Natural killer cell (primary cell): ENCODE measurements at regions not wholly inside any gene's neighbourhood (a gene's known extent, or its start where the extent isn't known, plus 50 kb on each side); places are given as distances from the start of the nearest gene placed in this dataset.

ENCODE experiments used
- ATAC-seq, 3 donors: fragments of 150-1000 bp in 2 of 3; fragments of 200-7000 bp in 1 of 3; cut with Tn5 transposase; 1 replicate in 1 of 3; 2 replicates in 2 of 3; pipeline ENCODE4 v1.10.0; 2021; ENCODE audit warnings: mild to moderate bottlenecking in 2 of 3, moderate library complexity in 2 of 3
- DNase-seq, 2 donors: peaks; one replicate each; pipeline versions ENCODE4 v3.0.0 to v3.0.0-alpha.2; 2013 to 2021; ENCODE audit warnings: mixed read lengths in 1 of 2
- H3K27ac ChIP-seq: one replicate; pipeline ENCODE4 v1.5.1; 2013; ENCODE audit warnings: mild to moderate bottlenecking, low read length
- H3K27me3 ChIP-seq: one replicate; pipeline ENCODE4 v1.6.1; 2013; ENCODE audit warnings: low read length; ENCODE audit not compliant: control insufficient read depth, insufficient read depth
- H3K36me3 ChIP-seq: one replicate; pipeline ENCODE4 v1.6.1; 2013; ENCODE audit warnings: low read length; ENCODE audit not compliant: control insufficient read depth, insufficient read depth
- H3K4me1 ChIP-seq: one replicate; pipeline ENCODE4 v1.6.1; 2013; ENCODE audit warnings: low read length; ENCODE audit not compliant: control insufficient read depth, insufficient read depth
- H3K4me3 ChIP-seq: one replicate; pipeline ENCODE4 v1.5.1; 2013; ENCODE audit warnings: low read length
- H3K9me3 ChIP-seq: one replicate; pipeline ENCODE4 v1.6.1; 2013; ENCODE audit warnings: low read length; ENCODE audit not compliant: control insufficient read depth, insufficient read depth
- H3K27ac Mint-ChIP-seq, 2 donors: one replicate each; pipeline ENCODE4 v1.8.0; 2022; ENCODE audit warnings: mild to moderate bottlenecking in 2 of 2, mixed read lengths in 2 of 2, moderate library complexity in 1 of 2
- H3K27me3 Mint-ChIP-seq, 2 donors: one replicate each; pipeline ENCODE4 v1.8.0; 2022; ENCODE audit warnings: low read depth in 2 of 2, mixed read lengths in 2 of 2
- H3K36me3 Mint-ChIP-seq: one replicate; pipeline ENCODE4 v1.8.0; 2022; ENCODE audit warnings: mixed read lengths
- H3K4me1 Mint-ChIP-seq, 2 donors: one replicate each; pipeline ENCODE4 v1.8.0; 2022; ENCODE audit warnings: mixed read lengths in 2 of 2
- H3K4me3 Mint-ChIP-seq: one replicate; pipeline ENCODE4 v1.8.0; 2022; ENCODE audit warnings: mild to moderate bottlenecking, moderate library complexity, mixed read lengths
- H3K9me3 Mint-ChIP-seq, 2 donors: one replicate each; pipeline ENCODE4 v1.8.0; 2022; ENCODE audit warnings: mixed read lengths in 2 of 2
- CTCF ChIP-seq: fragments of 200-600 bp; IDR thresholded peaks from one replicate; pipeline ENCODE4 v1.8.0; 2022; ENCODE audit warnings: antibody characterized with exemption
- WGBS: methylation state at CpG from one replicate; pipeline ENCODE4 v1.1.7; 2013; ENCODE audit warnings: missing lambda C conversion rate; ENCODE audit not compliant: insufficient coverage; 5-methylcytosine and 5-hydroxymethylcytosine counted together
- intact Hi-C: fragments of 100-400 bp; cut with micrococcal nuclease; formaldehyde crosslinking; loops from one replicate; pipeline ENCODE4 v1.14.2; 2022

DNA sequence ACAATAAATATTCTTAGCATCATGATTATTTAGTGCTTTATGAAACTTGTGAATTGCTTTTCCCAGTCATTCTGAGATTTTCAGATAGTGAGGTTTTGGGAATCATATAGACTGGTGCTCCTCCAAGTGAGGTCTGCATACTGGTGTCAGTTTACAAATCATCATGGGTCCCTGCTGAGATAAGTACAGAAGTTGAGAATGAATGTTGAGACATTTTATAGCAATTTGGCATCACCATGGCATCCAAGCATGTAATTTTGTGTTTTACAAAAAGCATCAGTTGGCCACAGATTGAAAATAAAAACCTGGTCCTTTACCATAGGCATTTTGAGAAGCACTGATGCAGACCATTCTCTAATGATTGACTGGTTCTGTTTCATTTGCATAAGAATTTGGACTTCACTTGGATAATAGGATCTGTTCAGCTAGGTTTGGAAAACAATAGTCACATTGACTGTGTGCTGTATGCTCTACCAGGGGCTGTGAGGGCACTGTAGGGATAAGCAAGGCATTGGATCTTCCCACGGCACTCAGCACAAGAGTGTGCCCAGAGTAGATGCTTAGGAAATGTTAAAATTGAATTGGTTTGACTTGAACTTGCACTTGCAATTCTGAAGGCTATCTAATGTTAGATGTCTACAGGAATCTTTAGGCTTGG lies 79.0 kb upstream of the JUN start:
- no peaks in the 10 kb centered on the region for H3K9me3 ChIP-seq
- H3K4me1 Mint-ChIP-seq: peaks cover 40 to 49% of the 10 kb centered on the region in 2 donors
- TF ChIP-seq CTCF: no peak
- H3K27me3 ChIP-seq: no peaks in the 10 kb centered on the region
- no peak overlapping the region for H3K4me3 ChIP-seq
- no peaks in the 10 kb centered on the region for H3K9me3 Mint-ChIP-seq
- H3K27ac ChIP-seq: no peak overlapping the region
- no peaks in the 10 kb centered on the region for H3K27me3 Mint-ChIP-seq
- 100% methylated on average over 1 of the region's 1 CpG for WGBS
- no peaks in the 10 kb centered on the region for H3K36me3 Mint-ChIP-seq
- intact Hi-C loops: loop anchor here (5.0 kb wide), 1 partner anchor 46 kb away; no protein-coding TSS in a partner anchor
- H3K27ac Mint-ChIP-seq: no peak overlapping the region
- ATAC-seq (no peak), DNase-seq (no peak)
- H3K4me1 ChIP-seq: peaks cover 30% of the 10 kb centered on the region
- no peak overlapping the region for H3K4me3 Mint-ChIP-seq
- no peaks in the 10 kb centered on the region for H3K36me3 ChIP-seq

- H3K9me3 ChIP-seq: no peaks in the 10 kb centered on the region
- no peak for TF ChIP-seq CTCF
- H3K36me3 Mint-ChIP-seq: no peaks in the 10 kb centered on the region
These were observed 80.8 kb upstream of the JUN start for GRCh38 chr1:58864654-58865053.

GRCh38 chr1:58866578-58866977 lies 82.7 kb upstream of the JUN start:
- 92% methylated on average over 1 of the region's 2 CpGs for WGBS
- intact Hi-C loops: no loop called here
- TF ChIP-seq CTCF: no peak
- no peak overlapping the region for H3K27ac Mint-ChIP-seq
- Histone ChIP-seq H3K27ac (no peak overlapping the region), H3K4me1 (peaks cover 8% of the 10 kb centered on the region), H3K4me3 (no peak overlapping the region), H3K9me3 (no peaks in the 10 kb centered on the region), H3K36me3 (no peaks in the 10 kb centered on the region), H3K27me3 (no peaks in the 10 kb centered on the region)
- H3K27me3 Mint-ChIP-seq: no peaks in the 10 kb centered on the region
- H3K4me3 Mint-ChIP-seq: no peak overlapping the region
- DNase-seq (no peak), ATAC-seq (no peak)
- H3K36me3 Mint-ChIP-seq: no peaks in the 10 kb centered on the region
- no peaks in the 10 kb centered on the region for H3K9me3 Mint-ChIP-seq
- H3K4me1 Mint-ChIP-seq: peaks cover 8 to 14% of the 10 kb centered on the region in 2 donors

More at GRCh38 chr1:58864654-58865053, 80.8 kb upstream of the JUN start:
- Histone ChIP-seq H3K36me3 (no peaks in the 10 kb centered on the region), H3K27ac (no peak overlapping the region), H3K4me3 (no peak overlapping the region), H3K4me1 (peaks cover 21% of the 10 kb centered on the region), H3K27me3 (no peaks in the 10 kb centered on the region)
- no peak for DNase-seq
- H3K9me3 Mint-ChIP-seq: no peaks in the 10 kb centered on the region
- intact Hi-C loops: loop anchor here (5.0 kb wide), 1 partner anchor 47 kb away; no protein-coding TSS in a partner anchor
- H3K4me3 Mint-ChIP-seq: no peak overlapping the region
- peaks cover 27 to 34% of the 10 kb centered on the region in 2 donors for H3K4me1 Mint-ChIP-seq
- H3K27ac Mint-ChIP-seq: no peak overlapping the region
- no peak for ATAC-seq
- whole genome bisulfite sequencing: 96% methylated on average over 2 of the region's 2 CpGs
- no peaks in the 10 kb centered on the region for H3K27me3 Mint-ChIP-seq
